ENCODE measurements at regions not wholly inside any gene's neighbourhood (a gene's known extent, or its start where the extent isn't known, plus 50 kb on each side); places are given as distances from the start of the nearest gene placed in this dataset.

DNA sequence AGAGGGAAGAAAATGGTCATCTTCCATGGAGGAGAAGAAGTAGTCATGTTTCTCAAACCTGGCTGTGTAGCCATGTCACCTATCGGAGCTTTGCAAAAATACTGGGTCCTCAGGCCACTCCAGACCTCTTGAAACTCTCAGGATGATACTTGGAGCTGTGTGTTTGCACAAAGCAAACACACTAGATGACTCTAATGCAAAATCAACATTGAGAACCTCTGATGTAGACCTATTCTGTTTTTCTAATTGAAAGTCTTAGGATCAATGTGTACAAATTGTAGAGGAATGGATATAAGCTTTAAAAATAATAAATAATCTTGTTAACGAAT lies 444.3 kb downstream of the RND3 start:
- Histone ChIP-seq H3K4me2 (ENCODE audit: low read length) (no peak overlapping the region), H4K20me1 (ENCODE audit: insufficient read depth) (no peaks in the 10 kb centered on the region), H3K9me2 (ENCODE audit: insufficient read depth) (no peaks in the 10 kb centered on the region), H3K79me2 (ENCODE audit: insufficient read depth, low read length) (no peaks in the 10 kb centered on the region), H3K9ac (ENCODE audit: low read length) (no peak overlapping the region), H2AFZ (ENCODE audit: low read depth, low read length, poor library complexity, severe bottlenecking) (no peak overlapping the region), H3K9me3 (ENCODE audit: control insufficient read depth in 1 of 2, insufficient read depth in 1 of 2, low read depth in 1 of 2, low read length in 2 of 2) (no peaks in the 10 kb centered on the region), H3K4me3 (replicated peaks in 1 of 2; ENCODE audit: low read depth in 1 of 2, low read length in 2 of 2) (no peak overlapping the region), H3K4me1 (ENCODE audit: control insufficient read depth in 1 of 2, insufficient read depth in 2 of 2, low read length in 2 of 2) (no peaks in the 10 kb centered on the region), H3K36me3 (ENCODE audit: control insufficient read depth in 1 of 2, insufficient read depth in 2 of 2, low read length in 2 of 2) (no peaks in the 10 kb centered on the region; a peak in 1 of 4 replicates), H3K27me3 (ENCODE audit: insufficient read depth, low read length) (no peaks in the 10 kb centered on the region), H3K27ac (ENCODE audit: low read depth, low read length) (no peak overlapping the region)
- DNase-seq (ENCODE audit: low read depth, low spot score) (no peak), ATAC-seq (no peak)
- no TSS peak for BruUV-seq (replicated peaks)
- ChIA-PET CTCF (no interaction called here), POLR2A (no interaction called here), RAD21 (ENCODE audit: low non-redundant PET in 1 of 2, low total read pairs in 2 of 2, uncharacterized antibody in 2 of 2, unreplicated experiment in 2 of 2) (no interaction called here)
- intact Hi-C loops (cut with micrococcal nuclease), result no loop called here
- TF ChIP-seq CEBPB (IDR thresholded peaks at IDR 0.05; ENCODE audit: low read depth), result no peak
- TF ChIP-seq, protein P1, sequence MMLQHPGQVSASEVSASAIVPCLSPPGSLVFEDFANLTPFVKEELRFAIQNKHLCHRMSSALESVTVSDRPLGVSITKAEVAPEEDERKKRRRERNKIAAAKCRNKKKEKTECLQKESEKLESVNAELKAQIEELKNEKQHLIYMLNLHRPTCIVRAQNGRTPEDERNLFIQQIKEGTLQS (IDR thresholded peaks at IDR 0.05), result no peak
- no peak for TF ChIP-seq ELF1 (IDR thresholded peaks at IDR 0.05; ENCODE audit: borderline replicate concordance, low read depth)
- TF ChIP-seq JUND (IDR thresholded peaks at IDR 0.05), result no peak
- no peak for TF ChIP-seq POLR2A (IDR thresholded peaks at IDR 0.05; ENCODE audit: borderline replicate concordance, extremely low read depth, insufficient read depth, insufficient read length)
- no peak for TF ChIP-seq SP1 (IDR thresholded peaks at IDR 0.05; ENCODE audit: low read depth)

DNA sequence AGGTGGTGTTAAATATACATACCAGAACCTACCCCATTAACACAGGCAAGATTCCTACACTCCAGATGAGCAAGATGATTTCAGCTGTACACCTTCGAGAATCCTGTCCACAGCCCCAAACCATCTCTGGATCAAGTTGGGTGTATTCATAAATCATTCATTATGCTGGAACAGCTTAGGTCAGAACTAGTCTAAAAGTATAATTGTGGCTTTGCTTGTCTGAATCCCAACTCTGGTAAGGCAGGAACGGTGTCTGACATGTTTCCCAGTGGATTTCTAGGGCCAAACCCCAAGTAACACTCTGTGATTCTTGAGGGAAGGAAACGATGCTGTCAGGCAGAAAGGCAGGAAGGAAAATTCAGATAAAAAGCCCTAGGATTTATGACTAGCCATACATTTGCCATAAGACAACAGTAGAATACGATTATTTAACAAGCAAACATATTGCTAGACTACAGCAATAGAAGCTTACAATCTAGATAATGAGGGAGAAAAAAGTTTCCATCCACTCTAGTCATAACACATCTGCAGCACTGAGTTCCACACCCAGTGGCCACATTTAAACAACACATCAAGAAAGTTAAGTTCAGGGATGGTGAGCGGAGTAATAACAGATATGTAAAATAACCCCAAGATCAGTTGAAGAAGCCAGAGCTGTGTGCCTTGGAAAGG lies 444.8 kb downstream of the RND3 start:
- intact Hi-C loops (cut with micrococcal nuclease), result no loop called here
- ChIA-PET POLR2A (no interaction called here), RAD21 (ENCODE audit: low non-redundant PET in 1 of 2, low total read pairs in 2 of 2, uncharacterized antibody in 2 of 2, unreplicated experiment in 2 of 2) (no interaction called here), CTCF (no interaction called here)
- Histone ChIP-seq H3K27ac (ENCODE audit: low read depth, low read length) (no peak overlapping the region), H3K9me3 (ENCODE audit: control insufficient read depth in 1 of 2, insufficient read depth in 1 of 2, low read depth in 1 of 2, low read length in 2 of 2) (no peaks in the 10 kb centered on the region), H3K36me3 (ENCODE audit: control insufficient read depth in 1 of 2, insufficient read depth in 2 of 2, low read length in 2 of 2) (no peaks in the 10 kb centered on the region; a peak in 1 of 4 replicates), H4K20me1 (ENCODE audit: insufficient read depth) (no peaks in the 10 kb centered on the region), H2AFZ (ENCODE audit: low read depth, low read length, poor library complexity, severe bottlenecking) (no peak overlapping the region), H3K4me1 (ENCODE audit: control insufficient read depth in 1 of 2, insufficient read depth in 2 of 2, low read length in 2 of 2) (no peaks in the 10 kb centered on the region), H3K9ac (ENCODE audit: low read length) (no peak overlapping the region), H3K79me2 (ENCODE audit: insufficient read depth, low read length) (no peaks in the 10 kb centered on the region), H3K27me3 (ENCODE audit: insufficient read depth, low read length) (no peaks in the 10 kb centered on the region), H3K4me3 (replicated peaks in 1 of 2; ENCODE audit: low read depth in 1 of 2, low read length in 2 of 2) (no peak overlapping the region), H3K4me2 (ENCODE audit: low read length) (no peak overlapping the region), H3K9me2 (ENCODE audit: insufficient read depth) (no peaks in the 10 kb centered on the region)
- no peak for DNase-seq (ENCODE audit: low read depth, low spot score)
- TF ChIP-seq, protein P1 (IDR thresholded peaks at IDR 0.05), result no peak
- TF ChIP-seq EZH2phosphoT487 (IDR thresholded peaks at IDR 0.05; ENCODE audit: borderline replicate concordance) (no peak), TCF7L2 (IDR thresholded peaks at IDR 0.05; ENCODE audit: borderline replicate concordance, extremely low read depth, insufficient read depth, insufficient read length) (no peak), SP1 (IDR thresholded peaks at IDR 0.05; ENCODE audit: low read depth) (no peak), JUND (IDR thresholded peaks at IDR 0.05) (no peak), SRF (IDR thresholded peaks at IDR 0.05; ENCODE audit: low read depth) (no peak), ELF1 (IDR thresholded peaks at IDR 0.05; ENCODE audit: borderline replicate concordance, low read depth) (no peak), CEBPB (IDR thresholded peaks at IDR 0.05; ENCODE audit: low read depth) (no peak)
- TF ChIP-seq, protein P2, sequence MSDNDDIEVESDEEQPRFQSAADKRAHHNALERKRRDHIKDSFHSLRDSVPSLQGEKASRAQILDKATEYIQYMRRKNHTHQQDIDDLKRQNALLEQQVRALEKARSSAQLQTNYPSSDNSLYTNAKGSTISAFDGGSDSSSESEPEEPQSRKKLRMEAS (IDR thresholded peaks at IDR 0.05), result no peak
- no peak for ATAC-seq
- BruUV-seq (replicated peaks), result no TSS peak
